KBM-7 (cell line): ENCODE measurements at regions not wholly inside any gene's neighbourhood (a gene's known extent, or its start where the extent isn't known, plus 50 kb on each side); places are given as distances from the start of the nearest gene placed in this dataset.

Experiments
- DNase-seq: peaks from one replicate; pipeline ENCODE4 v3.0.0-alpha.2; 2015
- in situ Hi-C: fragments of 300-500 bp; cut with MboI; formaldehyde crosslinking; loops from 2 replicates; pipeline ENCODE4 v1.14.3; 2020; ENCODE audit warnings: low sequenced_read_pairs, low pct_unique_long_range_greater_than_20kb, mixed read lengths

GRCh38 chr1:4081806-4082711 lies 182.0 kb upstream of the C1orf174 start:
- in situ Hi-C loops: no loop called here
- no peak for DNase-seq

DNA sequence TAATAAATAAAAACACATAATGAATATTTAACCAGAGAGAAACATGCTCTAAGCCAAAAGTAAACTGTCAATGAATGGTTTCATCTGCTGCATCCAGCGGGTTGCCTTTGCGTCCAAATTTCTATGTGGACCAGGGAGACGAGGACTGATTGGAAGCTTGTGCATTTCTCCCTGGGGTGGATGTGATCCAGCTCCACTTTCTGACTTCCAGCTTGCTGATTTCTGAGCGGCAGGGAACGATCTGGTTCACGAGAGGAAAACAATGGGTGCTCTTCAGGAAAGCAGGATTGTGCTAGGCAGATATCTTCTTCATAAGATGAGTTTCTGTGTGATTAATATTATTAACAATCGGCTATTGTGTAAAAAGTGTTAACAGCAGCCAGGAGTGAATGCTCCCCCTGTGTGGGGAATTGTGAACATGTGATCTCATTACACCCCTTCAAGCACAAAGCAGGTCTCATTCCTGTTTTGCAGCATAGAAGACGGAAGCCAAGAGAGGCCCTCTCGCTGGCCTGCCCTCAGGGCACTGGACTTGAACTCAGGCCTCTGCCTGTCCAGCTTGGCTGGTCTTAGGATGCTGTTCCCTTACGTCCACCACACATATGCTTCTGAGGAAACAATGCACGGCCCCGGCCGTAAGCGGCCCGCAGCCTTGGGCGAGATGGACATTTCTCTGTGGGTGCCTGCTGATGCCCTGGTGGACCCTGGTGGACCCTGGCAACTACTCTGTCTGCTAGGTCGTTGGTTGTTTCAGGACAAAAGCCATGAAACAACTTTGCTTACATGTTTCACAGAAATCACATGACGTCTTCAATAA lies 183.4 kb upstream of the C1orf174 start:
- no peak for DNase-seq
- in situ Hi-C loops: no loop called here

- DNase-seq: no peak
- in situ Hi-C loops: no loop called here
These were observed 184.0 kb upstream of the C1orf174 start for GRCh38 chr1:4084048-4084431.

GRCh38 chr1:4084446-4084845 lies 184.4 kb upstream of the C1orf174 start:
- no peak for DNase-seq
- in situ Hi-C loops: no loop called here

- no peak for DNase-seq
- in situ Hi-C loops: no loop called here
These were observed 184.8 kb upstream of the C1orf174 start for GRCh38 chr1:4084896-4085295.

- DNase-seq: no peak
- in situ Hi-C loops: no loop called here
These were observed 185.5 kb upstream of the C1orf174 start for GRCh38 chr1:4085546-4085945.

DNA sequence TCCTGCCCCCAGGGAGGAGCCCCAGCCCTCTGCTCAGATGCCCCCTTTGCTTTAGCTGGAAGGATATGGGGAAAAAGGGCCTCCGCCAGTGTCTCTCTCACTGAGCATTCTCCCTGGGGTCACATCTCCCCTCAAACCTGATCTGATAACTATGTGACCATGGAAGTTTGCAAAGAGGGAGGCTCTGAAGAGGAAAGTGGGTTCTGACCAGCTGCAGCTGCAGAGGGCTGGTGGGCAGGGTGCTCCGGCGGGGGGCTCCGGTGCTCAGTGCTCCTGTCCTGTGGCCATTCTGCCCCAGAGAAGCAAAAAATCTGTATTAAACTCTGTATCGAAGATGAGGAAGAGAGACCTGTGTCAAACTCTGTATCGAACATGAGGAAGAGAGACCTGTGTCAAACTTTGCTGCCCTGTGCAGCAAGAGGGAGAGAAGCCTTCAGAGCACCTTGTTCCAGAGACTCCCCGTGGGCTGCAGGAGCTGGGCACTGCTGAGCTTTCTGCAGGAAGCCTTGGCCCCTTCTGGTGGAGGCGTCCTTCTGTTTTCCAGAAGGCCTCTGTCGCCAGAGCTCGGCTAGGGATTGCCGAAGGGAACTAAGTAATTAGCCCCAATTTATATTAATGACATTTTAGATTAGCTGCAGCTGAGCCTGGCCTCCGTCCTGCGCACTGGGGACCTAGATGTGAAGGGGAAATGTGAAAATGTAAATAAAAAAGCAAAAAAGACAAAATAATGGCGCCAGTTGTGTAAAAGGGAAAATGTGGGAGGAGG lies 186.2 kb upstream of the C1orf174 start:
- in situ Hi-C loops: no loop called here
- no peak for DNase-seq

GRCh38 chr1:4086921-4087320 lies 186.8 kb upstream of the C1orf174 start:
- in situ Hi-C loops: no loop called here
- no peak for DNase-seq

- no peak for DNase-seq
- in situ Hi-C loops: no loop called here
These were observed 187.7 kb upstream of the C1orf174 start for GRCh38 chr1:4087530-4088420.

GRCh38 chr1:4088676-4089075 lies 188.6 kb upstream of the C1orf174 start:
- in situ Hi-C loops: no loop called here
- no peak for DNase-seq

- DNase-seq: no peak
- in situ Hi-C loops: no loop called here
These were observed 189.5 kb upstream of the C1orf174 start for GRCh38 chr1:4089421-4090175.

- no peak for DNase-seq
- in situ Hi-C loops: no loop called here
These were observed 190.5 kb upstream of the C1orf174 start for GRCh38 chr1:4090556-4090955.

DNA sequence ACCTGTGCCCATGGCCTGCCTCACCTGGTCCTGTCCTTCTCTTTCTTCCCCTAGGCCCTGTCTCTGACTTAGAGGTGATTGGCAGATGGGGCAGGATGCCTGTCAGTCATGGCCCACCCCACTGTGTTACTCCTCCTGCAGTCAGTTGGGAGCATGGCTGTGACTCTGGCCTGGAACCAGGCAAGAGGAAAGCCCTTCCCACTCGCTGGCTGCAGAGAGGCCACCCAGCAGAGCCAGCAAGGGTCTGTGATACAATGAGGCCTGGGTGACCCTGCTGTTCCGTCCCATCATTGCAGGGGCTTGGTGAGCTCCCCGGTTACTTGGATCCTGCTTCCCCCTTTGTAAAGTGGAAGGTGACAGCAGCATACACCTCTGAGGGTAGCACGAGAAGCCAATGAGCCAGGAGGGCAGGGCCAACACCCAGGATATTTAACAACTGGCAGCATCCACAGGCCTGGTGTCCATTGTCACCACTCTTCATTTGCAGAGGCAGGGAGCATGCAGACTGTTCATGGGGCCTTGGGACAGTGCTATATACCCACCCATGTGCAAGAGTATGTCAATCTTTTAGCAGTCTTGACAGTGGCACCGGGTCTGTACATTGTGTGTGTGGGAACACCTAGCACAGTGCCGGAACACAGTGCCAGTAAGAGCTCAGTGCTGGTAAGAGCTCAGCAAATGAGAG lies 191.0 kb upstream of the C1orf174 start:
- DNase-seq: no peak
- in situ Hi-C loops: no loop called here

- in situ Hi-C loops: no loop called here
- no peak for DNase-seq
These were observed 191.9 kb upstream of the C1orf174 start for GRCh38 chr1:4091996-4092395.

DNA sequence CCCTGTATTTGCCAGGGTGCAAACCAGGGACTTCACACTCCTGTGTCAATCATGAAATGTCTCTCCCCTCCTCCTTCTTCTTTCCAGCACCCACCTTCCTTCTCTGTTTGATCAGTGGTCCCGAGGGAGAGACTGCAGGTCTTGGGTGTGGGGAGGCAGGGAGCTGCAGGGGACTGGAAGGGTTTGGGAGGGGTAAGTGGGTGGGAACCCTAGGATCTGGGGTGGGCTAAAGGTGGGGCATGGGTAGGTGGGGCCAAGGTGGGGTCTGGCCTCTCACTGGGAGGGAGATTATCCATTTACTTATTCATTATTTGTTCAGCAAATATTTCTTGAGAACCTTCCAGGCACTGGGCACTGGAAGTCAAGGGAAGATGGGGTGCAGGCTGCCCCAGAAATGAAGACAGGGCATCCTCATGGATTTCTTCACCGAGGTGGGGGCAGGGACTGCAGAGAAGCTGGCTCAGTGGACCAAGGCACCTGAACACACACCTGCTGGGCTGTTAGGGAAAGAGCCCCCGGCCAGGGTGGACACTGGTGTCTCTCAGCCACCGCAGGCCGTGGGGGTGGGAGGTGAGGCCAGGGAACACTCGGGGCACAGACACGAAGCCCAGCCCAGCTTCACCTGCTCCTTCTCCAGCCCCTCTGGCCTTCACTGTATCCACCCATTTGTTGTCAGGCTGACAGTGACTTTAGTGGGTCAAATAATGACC lies 193.9 kb upstream of the C1orf174 start:
- DNase-seq: no peak
- in situ Hi-C loops: no loop called here

DNA sequence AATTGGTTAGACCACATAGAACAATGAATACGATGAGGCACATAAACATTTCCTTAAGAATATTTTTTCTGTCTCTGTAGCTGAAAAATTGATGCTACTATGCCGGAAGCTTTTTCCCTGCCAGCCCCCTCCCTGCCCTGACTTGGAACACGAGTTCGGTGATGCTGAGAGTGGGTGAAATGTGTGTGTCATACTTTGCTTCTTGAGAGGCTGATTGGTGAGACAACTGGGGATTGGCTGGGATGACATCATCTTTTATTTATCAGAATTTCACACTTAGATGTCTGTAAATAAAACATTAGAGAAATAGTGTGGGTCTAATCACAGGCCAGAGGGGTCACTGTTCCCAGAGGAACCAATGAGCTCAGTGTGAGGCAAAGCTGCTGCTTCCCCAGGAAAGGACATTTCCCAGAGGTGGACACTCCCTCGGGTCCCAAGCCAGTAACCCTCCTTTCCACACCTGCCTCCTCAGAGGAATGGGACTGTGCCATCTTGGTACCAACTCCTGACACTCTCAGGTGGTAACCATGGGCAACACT lies 195.4 kb upstream of the C1orf174 start:
- in situ Hi-C loops: no loop called here
- DNase-seq: no peak
